GM12892 (cell line): ENCODE measurements at regions not wholly inside any gene's neighbourhood (a gene's known extent, or its start where the extent isn't known, plus 50 kb on each side); places are given as distances from the start of the nearest gene placed in this dataset.

ENCODE experiments used
- POLR2A ChIP-seq: IDR thresholded peaks from 2 replicates; pipeline ENCODE4 v1.6.1; 2011; ENCODE audit warnings: low read depth, low read length, control low read depth
- POLR2AphosphoS5 ChIP-seq: IDR thresholded peaks from 2 replicates; pipeline ENCODE4 v1.6.1; 2011; ENCODE audit warnings: low read depth, low read length, control low read depth

DNA sequence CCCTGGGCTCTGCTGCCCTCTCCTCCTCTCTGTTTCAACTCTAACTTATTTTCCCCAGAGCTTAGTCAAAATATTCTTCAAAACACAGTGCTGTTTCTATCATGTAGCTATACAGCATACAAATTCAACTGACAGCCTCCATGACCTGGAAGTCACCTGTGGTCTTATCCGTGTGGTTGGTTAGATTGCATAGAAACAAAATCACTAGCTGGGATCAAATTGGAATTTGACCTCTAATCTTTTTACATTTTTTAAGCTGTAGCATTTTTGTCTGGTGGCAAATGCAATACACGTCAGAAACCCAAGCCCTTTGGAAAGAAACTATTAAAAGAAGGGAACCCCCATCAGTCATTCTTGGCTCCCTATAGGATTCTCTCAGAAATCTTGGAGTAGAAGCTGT lies 57.3 kb downstream of the ABCC12 start:
- TF ChIP-seq POLR2A: no peak
- TF ChIP-seq POLR2AphosphoS5: no peak
